Peyer's patch (tissue), 4 donors: ENCODE measurements at regions not wholly inside any gene's neighbourhood (a gene's known extent, or its start where the extent isn't known, plus 50 kb on each side); places are given as distances from the start of the nearest gene placed in this dataset.

Source experiments
- DNase-seq, 3 donors: peaks; one replicate each; pipeline ENCODE4 v3.0.0-alpha.2; 2017 to 2019
- H3K27ac ChIP-seq, 4 donors: fragments of 200-600 bp; sonication (generic); one replicate each; pipeline ENCODE4 v1.5.1; 2016 to 2019
- H3K27me3 ChIP-seq, 2 donors: fragments of 200-600 bp; sonication (generic); one replicate each; pipeline ENCODE4 v1.5.1; 2019
- H3K36me3 ChIP-seq, 3 donors: fragments of 200-600 bp; sonication (generic); one replicate each; pipeline ENCODE4 v1.5.1; 2016 to 2019
- H3K4me1 ChIP-seq, 4 donors: fragments of 200-600 bp; sonication (generic); one replicate each; pipeline ENCODE4 v1.5.1; 2016 to 2019
- H3K4me3 ChIP-seq, 4 donors: fragments of 200-600 bp; sonication (generic); 1 replicate in 3 of 4; 2 replicates in 1 of 4; pipeline ENCODE4 v1.5.1; 2016 to 2019; ENCODE audit warnings: mild to moderate bottlenecking in 1 of 4
- H3K9me3 ChIP-seq, 4 donors: fragments of 200-600 bp; sonication (generic); one replicate each; pipeline ENCODE4 v1.5.1; 2016 to 2019; ENCODE audit warnings: mild to moderate bottlenecking in 1 of 4
- POLR2A ChIP-seq, 2 donors: fragments of 450-650 bp; IDR thresholded peaks; one replicate each; pipeline ENCODE4 v1.5.1; 2017; ENCODE audit warnings: antibody characterized with exemption in 2 of 2, mild to moderate bottlenecking in 2 of 2, moderate library complexity in 2 of 2
- TF ChIP-seq, protein P1 (sequence below), 6 experiments: fragments of 450-650 bp in 4 of 6; fragments of 200-600 bp in 2 of 6; sonication (generic) in 1 of 6; IDR thresholded peaks; one replicate each; pipeline ENCODE4 v1.5.1; 2017 to 2019; ENCODE audit warnings: antibody characterized with exemption in 6 of 6, mild to moderate bottlenecking in 3 of 6, moderate library complexity in 1 of 6

DNA sequence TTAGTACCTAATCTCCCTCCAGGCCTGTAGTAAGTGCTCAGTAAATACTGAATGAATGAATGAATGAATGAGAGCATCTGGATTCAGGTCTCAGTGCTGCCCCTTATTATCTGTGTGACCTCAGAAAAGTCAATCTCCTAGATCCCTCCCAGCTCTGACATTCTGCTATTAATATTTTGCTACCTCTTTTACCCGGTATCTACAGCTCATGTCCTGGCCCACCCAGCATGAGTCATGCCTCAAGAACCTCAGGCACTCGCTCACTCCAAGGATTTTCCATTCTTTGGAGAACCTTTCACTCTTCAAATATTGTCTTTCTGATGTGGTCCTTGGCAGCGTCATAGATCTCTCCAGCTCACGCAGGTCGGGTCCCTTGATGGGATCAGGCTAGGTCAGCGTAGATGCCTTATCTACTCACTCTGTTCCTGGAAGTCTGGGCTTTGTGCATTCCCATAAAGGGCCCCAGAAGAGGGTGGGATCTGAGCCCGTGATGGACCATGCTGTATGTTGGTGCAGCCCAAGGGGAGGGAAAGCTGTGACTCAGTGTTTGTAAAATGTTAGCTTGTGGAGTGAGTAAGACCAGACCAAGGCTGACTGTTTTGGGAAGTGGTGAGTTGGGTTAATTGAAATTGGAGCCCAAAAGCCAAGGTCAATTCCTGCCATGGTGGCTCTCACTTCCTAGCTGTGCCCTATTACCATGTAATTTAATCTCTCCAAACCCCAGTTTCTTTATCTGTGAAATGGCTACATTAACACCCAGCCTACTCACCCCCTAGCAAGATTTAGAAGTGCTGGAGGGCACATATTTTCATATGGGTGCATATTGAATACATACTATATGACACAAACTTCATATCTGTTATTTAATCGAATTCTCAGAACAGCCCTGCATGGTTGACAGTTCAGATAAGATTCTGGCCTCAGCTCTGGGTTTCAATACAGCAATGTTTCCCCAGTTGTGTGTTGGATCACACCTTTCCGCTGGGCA, 214.1 kb upstream of the USP24 start:
- Histone ChIP-seq H3K9me3 (no peaks in the 10 kb centered on the region), H3K36me3 (no peaks in the 10 kb centered on the region), H3K4me1 (no peaks in the 10 kb centered on the region), H3K27ac (peak overlapping the region in 2 of 4 donors; percentile 36 to 49), H3K4me3 (no peak overlapping the region), H3K27me3 (no peaks in the 10 kb centered on the region)
- TF ChIP-seq, protein P1, sequence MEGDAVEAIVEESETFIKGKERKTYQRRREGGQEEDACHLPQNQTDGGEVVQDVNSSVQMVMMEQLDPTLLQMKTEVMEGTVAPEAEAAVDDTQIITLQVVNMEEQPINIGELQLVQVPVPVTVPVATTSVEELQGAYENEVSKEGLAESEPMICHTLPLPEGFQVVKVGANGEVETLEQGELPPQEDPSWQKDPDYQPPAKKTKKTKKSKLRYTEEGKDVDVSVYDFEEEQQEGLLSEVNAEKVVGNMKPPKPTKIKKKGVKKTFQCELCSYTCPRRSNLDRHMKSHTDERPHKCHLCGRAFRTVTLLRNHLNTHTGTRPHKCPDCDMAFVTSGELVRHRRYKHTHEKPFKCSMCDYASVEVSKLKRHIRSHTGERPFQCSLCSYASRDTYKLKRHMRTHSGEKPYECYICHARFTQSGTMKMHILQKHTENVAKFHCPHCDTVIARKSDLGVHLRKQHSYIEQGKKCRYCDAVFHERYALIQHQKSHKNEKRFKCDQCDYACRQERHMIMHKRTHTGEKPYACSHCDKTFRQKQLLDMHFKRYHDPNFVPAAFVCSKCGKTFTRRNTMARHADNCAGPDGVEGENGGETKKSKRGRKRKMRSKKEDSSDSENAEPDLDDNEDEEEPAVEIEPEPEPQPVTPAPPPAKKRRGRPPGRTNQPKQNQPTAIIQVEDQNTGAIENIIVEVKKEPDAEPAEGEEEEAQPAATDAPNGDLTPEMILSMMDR (IDR thresholded peaks at IDR 0.05): no peak
- TF ChIP-seq POLR2A (IDR thresholded peaks at IDR 0.05): no peak
- no peak for DNase-seq

DNA sequence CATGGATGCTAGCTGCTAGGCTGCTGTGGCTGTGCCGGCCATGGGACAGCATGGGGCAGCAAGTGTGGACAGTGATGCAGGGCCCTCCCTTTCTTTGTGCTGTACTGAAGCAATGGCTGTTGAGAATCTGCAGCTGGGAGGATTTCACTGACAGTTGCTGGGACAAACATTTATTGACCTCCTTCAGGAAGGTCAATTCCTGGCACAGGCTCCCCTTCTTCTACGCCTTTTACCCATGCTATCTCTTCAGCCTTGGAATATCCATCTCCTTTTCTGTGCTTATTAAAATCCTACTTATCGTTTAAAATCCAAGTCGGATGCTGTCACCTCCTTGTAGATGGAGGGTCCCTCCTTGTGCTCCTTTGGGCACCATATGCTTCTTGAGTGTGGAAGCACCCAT, 213.1 kb upstream of the USP24 start:
- peak overlapping the region in 3 of 4 donors; percentile 0 to 36 (median 30) for H3K27ac ChIP-seq
- H3K9me3 ChIP-seq: no peaks in the 10 kb centered on the region
- H3K36me3 ChIP-seq: no peaks in the 10 kb centered on the region
- no peaks in the 10 kb centered on the region for H3K4me1 ChIP-seq
- H3K27me3 ChIP-seq: no peaks in the 10 kb centered on the region
- H3K4me3 ChIP-seq: no peak overlapping the region
- no peak for TF ChIP-seq POLR2A (IDR thresholded peaks at IDR 0.05)
- TF ChIP-seq, protein P1 (IDR thresholded peaks at IDR 0.05): no peak
- no peak for DNase-seq

DNA sequence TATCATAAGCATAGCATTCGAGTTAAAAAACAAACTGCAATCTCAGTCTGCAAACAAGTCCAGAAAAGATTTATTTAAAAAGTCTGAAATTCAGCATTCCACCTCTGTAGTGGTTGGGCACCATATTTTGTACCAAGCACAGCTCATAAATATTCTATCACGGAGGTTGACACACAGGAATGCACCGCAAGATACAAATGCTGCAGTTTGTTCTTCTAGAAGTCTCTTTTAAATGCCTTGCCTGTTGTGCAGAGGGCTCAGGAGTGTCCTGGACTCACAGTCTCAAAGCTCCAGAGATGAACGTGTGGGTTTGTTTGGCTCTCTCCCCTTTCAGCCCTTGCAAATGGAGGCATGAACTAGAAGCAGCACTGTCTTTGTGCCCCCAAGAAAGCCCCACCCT, 212.4 kb upstream of the USP24 start:
- no peaks in the 10 kb centered on the region for H3K9me3 ChIP-seq
- no peaks in the 10 kb centered on the region for H3K4me1 ChIP-seq
- H3K36me3 ChIP-seq: no peaks in the 10 kb centered on the region
- TF ChIP-seq POLR2A (IDR thresholded peaks at IDR 0.05): no peak
- TF ChIP-seq, protein P1 (IDR thresholded peaks at IDR 0.05): no peak
- H3K27me3 ChIP-seq: no peaks in the 10 kb centered on the region
- peak overlapping the region in 2 of 4 donors; percentile 16 to 30 for H3K27ac ChIP-seq
- H3K4me3 ChIP-seq: no peak overlapping the region
- no peak for DNase-seq

DNA sequence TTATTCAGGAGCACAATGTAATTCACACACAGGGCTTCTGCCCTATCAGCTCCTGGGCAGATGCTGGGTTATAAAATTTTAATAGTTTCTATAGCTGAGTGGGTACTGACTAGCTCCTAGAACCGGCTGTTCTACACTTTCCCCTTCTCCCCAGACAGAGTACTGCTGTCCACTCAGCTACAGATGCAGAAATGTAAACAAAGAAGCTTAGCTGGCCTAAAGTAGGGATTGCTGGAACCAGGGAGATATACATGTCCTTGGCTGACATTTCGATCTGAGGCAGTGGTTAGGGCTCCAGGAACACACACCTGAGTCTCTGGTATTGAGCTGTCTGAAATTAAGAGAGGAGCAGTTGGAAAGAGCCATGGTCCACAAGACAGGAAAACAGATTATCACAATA, 211.5 kb upstream of the USP24 start:
- Histone ChIP-seq H3K4me3 (no peak overlapping the region), H3K4me1 (no peaks in the 10 kb centered on the region), H3K9me3 (no peaks in the 10 kb centered on the region), H3K27ac (peak overlapping the region in 2 of 4 donors; percentile 35 to 38), H3K27me3 (no peaks in the 10 kb centered on the region), H3K36me3 (no peaks in the 10 kb centered on the region)
- TF ChIP-seq POLR2A (IDR thresholded peaks at IDR 0.05): no peak
- TF ChIP-seq, protein P1 (IDR thresholded peaks at IDR 0.05): no peak
- DNase-seq: no peak

DNA sequence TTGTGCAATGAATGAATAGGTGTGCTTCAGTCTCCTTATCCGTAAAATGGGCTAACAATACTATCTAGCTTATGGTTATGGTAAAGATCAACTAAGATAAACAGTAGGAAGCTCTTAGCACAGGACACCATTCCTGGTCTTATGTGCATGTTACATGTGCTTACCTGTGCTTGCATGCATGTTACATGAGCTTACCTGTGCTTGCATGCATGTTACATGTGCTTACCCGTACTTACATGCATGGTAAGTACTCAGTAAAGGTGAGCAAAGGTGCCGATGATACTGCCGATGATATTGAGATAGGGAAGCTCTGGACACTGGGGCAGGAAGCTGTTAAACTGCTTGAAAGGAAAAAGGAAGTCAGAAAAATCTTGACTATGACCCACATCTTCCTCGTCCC, 211.0 kb upstream of the USP24 start:
- no peaks in the 10 kb centered on the region for H3K27me3 ChIP-seq
- H3K4me1 ChIP-seq: no peaks in the 10 kb centered on the region
- H3K27ac ChIP-seq: peak overlapping the region in 2 of 4 donors; percentile 35 to 38
- no peak for DNase-seq
- H3K4me3 ChIP-seq: no peak overlapping the region
- no peak for TF ChIP-seq POLR2A (IDR thresholded peaks at IDR 0.05)
- TF ChIP-seq, protein P1 (IDR thresholded peaks at IDR 0.05): no peak
- no peaks in the 10 kb centered on the region for H3K36me3 ChIP-seq
- H3K9me3 ChIP-seq: no peaks in the 10 kb centered on the region
